Endothelial cell (in vitro differentiated cells): ENCODE measurements at regions not wholly inside any gene's neighbourhood (a gene's known extent, or its start where the extent isn't known, plus 50 kb on each side); places are given as distances from the start of the nearest gene placed in this dataset.

ENCODE experiments used
- DNase-seq: peaks from one replicate; pipeline ENCODE4 v3.0.0; 2021; ENCODE audit warnings: low spot score
- H3K27ac Mint-ChIP-seq: one replicate; pipeline ENCODE4 v1.8.0; 2021; ENCODE audit warnings: mixed read lengths, inconsistent platforms; ENCODE audit not compliant: unreplicated experiment
- H3K27me3 Mint-ChIP-seq: one replicate; pipeline ENCODE4 v1.8.0; 2021; ENCODE audit warnings: mild to moderate bottlenecking, moderate library complexity, mixed read lengths, inconsistent platforms; ENCODE audit not compliant: unreplicated experiment
- H3K36me3 Mint-ChIP-seq: one replicate; pipeline ENCODE4 v1.8.0; 2021; ENCODE audit warnings: mild to moderate bottlenecking, low read depth, mixed read lengths, inconsistent platforms; ENCODE audit not compliant: unreplicated experiment
- H3K4me1 Mint-ChIP-seq: one replicate; pipeline ENCODE4 v1.8.0; 2021; ENCODE audit warnings: mild to moderate bottlenecking, mixed read lengths, inconsistent platforms; ENCODE audit not compliant: unreplicated experiment
- H3K4me3 Mint-ChIP-seq: one replicate; pipeline ENCODE4 v1.8.0; 2021; ENCODE audit warnings: mild to moderate bottlenecking, mixed read lengths, inconsistent platforms; ENCODE audit not compliant: unreplicated experiment
- H3K9me3 Mint-ChIP-seq: one replicate; pipeline ENCODE4 v1.8.0; 2021; ENCODE audit warnings: mixed read lengths, inconsistent platforms; ENCODE audit not compliant: unreplicated experiment
- CTCF ChIP-seq: fragments of 200-600 bp; sonication (generic); IDR thresholded peaks from one replicate; pipeline ENCODE4 v1.5.0; 2021; ENCODE audit warnings: antibody characterized with exemption; ENCODE audit not compliant: unreplicated experiment

- Mint-ChIP-seq H3K4me1 (peaks cover 15% of the 10 kb centered on the region), H3K27ac (no peak overlapping the region), H3K36me3 (no peaks in the 10 kb centered on the region), H3K27me3 (peaks cover 3% of the 10 kb centered on the region), H3K9me3 (no peaks in the 10 kb centered on the region), H3K4me3 (no peak overlapping the region)
- no peak for TF ChIP-seq CTCF
- no peak for DNase-seq
Measured at GRCh38 chr6:153790048-153790447, 249.0 kb upstream of the OPRM1 start.

- no peak for DNase-seq
- H3K27ac Mint-ChIP-seq = no peak overlapping the region
- no peak for TF ChIP-seq CTCF
- no peaks in the 10 kb centered on the region for H3K9me3 Mint-ChIP-seq
- no peak overlapping the region for H3K4me3 Mint-ChIP-seq
- no peaks in the 10 kb centered on the region for H3K36me3 Mint-ChIP-seq
- H3K27me3 Mint-ChIP-seq = peaks cover 3% of the 10 kb centered on the region
- H3K4me1 Mint-ChIP-seq = peaks cover 15% of the 10 kb centered on the region
Measured at GRCh38 chr6:153787341-153787606, 251.8 kb upstream of the OPRM1 start.

DNA sequence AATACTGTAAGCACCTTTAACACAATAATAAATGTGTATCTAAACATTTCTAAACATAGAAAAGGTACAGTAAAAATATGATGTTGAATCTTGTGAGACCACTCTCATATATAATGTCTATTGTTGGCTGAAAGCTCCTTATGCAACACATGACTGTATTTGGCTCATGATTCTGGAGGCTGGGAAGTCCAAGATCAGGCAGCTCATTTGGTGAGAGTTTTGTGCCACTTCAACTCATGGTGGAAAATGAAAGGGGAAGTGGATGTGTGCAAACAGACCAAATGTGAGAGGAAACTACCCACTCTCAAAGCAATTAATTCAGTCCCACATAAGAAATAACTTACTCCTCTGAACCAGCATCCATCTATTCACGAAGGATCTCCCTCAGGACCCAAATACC is 257.7 kb upstream of the OPRM1 start:
- no peak for TF ChIP-seq CTCF
- Mint-ChIP-seq H3K27me3 (peaks cover 1% of the 10 kb centered on the region), H3K4me3 (no peak overlapping the region), H3K36me3 (peaks cover 5% of the 10 kb centered on the region), H3K9me3 (no peaks in the 10 kb centered on the region), H3K27ac (no peak overlapping the region), H3K4me1 (peaks cover 5% of the 10 kb centered on the region)
- no peak for DNase-seq

DNA sequence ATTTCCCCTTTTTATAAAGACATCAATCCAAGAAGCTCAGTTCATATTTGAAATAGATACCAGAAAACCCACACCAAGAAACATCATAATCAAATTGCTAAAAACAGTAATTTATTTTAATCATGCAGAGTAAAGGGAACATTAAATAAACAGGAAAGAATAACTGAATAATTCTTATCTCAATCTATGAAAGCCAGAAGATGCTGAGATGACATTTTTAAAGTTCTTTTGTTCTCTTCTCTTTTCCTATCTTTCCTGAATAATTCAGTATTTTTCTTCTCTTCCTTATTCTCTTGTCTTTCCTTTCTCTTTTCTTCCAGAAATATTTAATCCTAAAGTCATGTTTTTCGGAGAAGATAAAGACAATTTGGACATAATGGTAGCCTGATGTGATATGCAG is 259.0 kb upstream of the OPRM1 start:
- Mint-ChIP-seq H3K27ac (no peak overlapping the region), H3K4me1 (no peaks in the 10 kb centered on the region), H3K27me3 (no peaks in the 10 kb centered on the region), H3K9me3 (no peaks in the 10 kb centered on the region), H3K4me3 (no peak overlapping the region), H3K36me3 (peaks cover 5% of the 10 kb centered on the region)
- no peak for TF ChIP-seq CTCF
- DNase-seq = no peak

- DNase-seq = no peak
- no peak overlapping the region for H3K27ac Mint-ChIP-seq
- H3K4me1 Mint-ChIP-seq = no peaks in the 10 kb centered on the region
- H3K9me3 Mint-ChIP-seq = no peaks in the 10 kb centered on the region
- H3K36me3 Mint-ChIP-seq = peaks cover 5% of the 10 kb centered on the region
- TF ChIP-seq CTCF = no peak
- no peak overlapping the region for H3K4me3 Mint-ChIP-seq
- no peaks in the 10 kb centered on the region for H3K27me3 Mint-ChIP-seq
Measured at GRCh38 chr6:153778216-153778615, 260.8 kb upstream of the OPRM1 start.
